Karpas-422 (cell line): ENCODE measurements at regions not wholly inside any gene's neighbourhood (a gene's known extent, or its start where the extent isn't known, plus 50 kb on each side); places are given as distances from the start of the nearest gene placed in this dataset.

Source experiments
- DNase-seq: peaks from one replicate; pipeline ENCODE4 v3.0.0-alpha.2; 2015
- H2AFZ ChIP-seq: fragments of 200-600 bp; sonication (generic); 2 replicates; pipeline ENCODE4 v1.6.1; 2014; ENCODE audit warnings: antibody characterized with exemption, low read length, mixed read lengths
- H3K27ac ChIP-seq: fragments of 200-600 bp; sonication (generic); 2 replicates; pipeline ENCODE4 v1.5.1; 2014; ENCODE audit warnings: mild to moderate bottlenecking, low read length, moderate library complexity
- H3K27me3 ChIP-seq: fragments of 200-600 bp; sonication (generic); 2 replicates; pipeline ENCODE4 v1.6.1; 2014; ENCODE audit warnings: low read length, mixed read lengths
- H3K36me3 ChIP-seq: fragments of 200-600 bp; sonication (generic); 2 replicates; pipeline ENCODE4 v1.6.1; 2014; ENCODE audit warnings: low read length, mixed read lengths; ENCODE audit not compliant: insufficient read depth
- H3K4me1 ChIP-seq: fragments of 200-600 bp; sonication (generic); 2 replicates; pipeline ENCODE4 v1.6.1; 2014; ENCODE audit warnings: mild to moderate bottlenecking, low read length, mixed read lengths
- H3K4me2 ChIP-seq: fragments of 200-600 bp; sonication (generic); 2 replicates; pipeline ENCODE4 v1.6.1; 2014; ENCODE audit warnings: low read length, low read depth, mild to moderate bottlenecking; ENCODE audit not compliant: poor library complexity, severe bottlenecking
- H3K4me3 ChIP-seq: fragments of 200-600 bp; sonication (generic); 2 replicates; pipeline ENCODE4 v1.5.1; 2014; ENCODE audit warnings: mild to moderate bottlenecking, antibody characterized with exemption, low read length, mixed read lengths
- H3K79me2 ChIP-seq: fragments of 200-600 bp; sonication (generic); 2 replicates; pipeline ENCODE4 v1.6.1; 2014; ENCODE audit warnings: mild to moderate bottlenecking, low read length, mixed read lengths
- H3K9ac ChIP-seq: fragments of 200-600 bp; sonication (generic); 2 replicates; pipeline ENCODE4 v1.6.0; 2014; ENCODE audit warnings: low read length
- H3K9me2 ChIP-seq: fragments of 200-600 bp; sonication (generic), shearing (Covaris generic); replicated peaks from 2 replicates; pipeline ENCODE4 v1.6.0; 2014; ENCODE audit warnings: mild to moderate bottlenecking, low read length, moderate library complexity; ENCODE audit not compliant: insufficient read depth
- H3K9me3 ChIP-seq: fragments of 300-700, 200-600 bp; sonication (generic); 2 replicates; pipeline ENCODE4 v1.6.1; 2014; ENCODE audit warnings: low read length, mixed read lengths
- H4K20me1 ChIP-seq: fragments of 200-600 bp; sonication (generic); 2 replicates; pipeline ENCODE4 v1.6.1; 2014; ENCODE audit warnings: mild to moderate bottlenecking, antibody characterized with exemption, low read length, low read depth; ENCODE audit not compliant: insufficient read depth

DNA sequence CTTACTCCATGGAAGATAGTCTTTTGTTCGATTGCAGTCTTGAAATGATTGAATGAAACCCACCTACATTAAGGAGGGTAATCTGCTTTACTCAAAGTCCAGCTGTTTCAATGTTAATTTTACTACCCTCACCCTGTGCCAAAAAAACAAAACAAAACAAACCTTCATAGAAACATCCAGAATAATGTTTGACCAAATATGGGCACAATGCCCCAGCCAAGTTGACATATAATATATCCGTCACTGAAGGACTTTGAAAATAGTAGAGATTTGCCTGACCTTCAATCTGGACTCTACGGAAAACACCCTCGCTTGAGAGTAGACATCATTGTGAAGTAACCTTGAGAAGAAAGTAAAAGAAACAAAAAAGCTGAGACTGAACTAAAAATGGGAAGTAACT, 550.5 kb upstream of the SMIM31 start:
- 0 out of 2 replicates have a peak, but pooled peaks cover 2% of the 10 kb centered on the region for H3K27me3 ChIP-seq
- H3K4me3 ChIP-seq = no peak overlapping the region
- no peak overlapping the region for H3K9ac ChIP-seq
- H2AFZ ChIP-seq = no peak overlapping the region
- no peak for DNase-seq
- no peaks in the 10 kb centered on the region for H3K9me3 ChIP-seq
- H3K79me2 ChIP-seq = no peaks in the 10 kb centered on the region
- H3K9me2 ChIP-seq = no peaks in the 10 kb centered on the region
- no peaks in the 10 kb centered on the region for H3K36me3 ChIP-seq
- no peak overlapping the region for H3K27ac ChIP-seq
- no peak overlapping the region for H3K4me2 ChIP-seq
- no peaks in the 10 kb centered on the region for H4K20me1 ChIP-seq
- H3K4me1 ChIP-seq = no peaks in the 10 kb centered on the region

DNA sequence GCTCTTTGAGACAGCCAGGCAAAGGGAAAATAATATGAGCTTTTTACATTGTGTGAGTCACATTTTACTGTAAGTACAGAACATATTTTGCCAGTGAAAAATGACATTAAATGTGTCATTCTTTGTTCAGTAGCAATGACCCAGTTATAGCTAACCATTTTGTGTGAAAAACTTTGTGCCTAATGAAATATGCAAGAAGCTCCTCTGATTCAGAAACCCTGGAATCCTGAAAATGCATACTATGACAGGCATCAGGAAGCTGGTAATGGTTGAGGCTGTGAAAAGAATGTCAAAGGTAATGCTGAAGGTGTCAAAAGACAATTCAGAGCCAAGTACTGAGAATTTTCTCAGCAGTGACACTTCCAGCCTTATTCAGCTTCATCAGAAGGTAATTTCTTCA, 549.5 kb upstream of the SMIM31 start:
- H3K4me3 ChIP-seq = no peak overlapping the region
- H4K20me1 ChIP-seq = no peaks in the 10 kb centered on the region
- no peak overlapping the region for H3K4me2 ChIP-seq
- H3K27ac ChIP-seq = no peak overlapping the region
- no peaks in the 10 kb centered on the region for H3K4me1 ChIP-seq
- no peak overlapping the region for H3K9ac ChIP-seq
- no peaks in the 10 kb centered on the region for H3K36me3 ChIP-seq
- no peaks in the 10 kb centered on the region for H3K9me3 ChIP-seq
- H3K27me3 ChIP-seq = 0 out of 2 replicates have a peak, but pooled peaks cover 2% of the 10 kb centered on the region
- no peaks in the 10 kb centered on the region for H3K9me2 ChIP-seq
- H2AFZ ChIP-seq = no peak overlapping the region
- DNase-seq = no peak
- H3K79me2 ChIP-seq = no peaks in the 10 kb centered on the region

DNA sequence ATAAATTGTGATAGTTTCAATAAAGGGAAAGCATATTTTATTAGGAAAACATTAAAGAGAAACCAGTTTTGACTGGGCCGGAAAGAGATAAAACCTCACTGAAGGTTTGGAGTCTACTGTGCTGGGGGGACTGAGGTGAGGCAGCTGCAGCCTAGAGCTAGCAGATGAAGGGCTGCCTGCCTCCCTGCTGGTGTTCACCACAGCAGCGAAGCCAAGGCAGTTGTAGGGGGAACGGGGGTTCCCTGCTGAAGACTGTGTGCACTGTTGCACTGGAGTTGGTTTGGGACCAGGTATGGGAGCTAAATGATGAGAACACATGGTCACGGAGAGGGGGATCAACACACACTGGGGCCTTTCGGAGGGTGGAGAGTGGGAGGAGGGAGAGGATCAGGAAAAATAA, 546.5 kb upstream of the SMIM31 start:
- H2AFZ ChIP-seq = no peak overlapping the region
- H3K79me2 ChIP-seq = no peaks in the 10 kb centered on the region
- H3K9me3 ChIP-seq = no peaks in the 10 kb centered on the region
- no peaks in the 10 kb centered on the region for H3K9me2 ChIP-seq
- no peaks in the 10 kb centered on the region for H3K27me3 ChIP-seq
- H3K4me2 ChIP-seq = no peak overlapping the region
- H3K27ac ChIP-seq = no peak overlapping the region
- H3K36me3 ChIP-seq = no peaks in the 10 kb centered on the region
- H4K20me1 ChIP-seq = no peaks in the 10 kb centered on the region
- H3K4me1 ChIP-seq = no peaks in the 10 kb centered on the region
- H3K9ac ChIP-seq = no peak overlapping the region
- no peak for DNase-seq
- no peak overlapping the region for H3K4me3 ChIP-seq

DNA sequence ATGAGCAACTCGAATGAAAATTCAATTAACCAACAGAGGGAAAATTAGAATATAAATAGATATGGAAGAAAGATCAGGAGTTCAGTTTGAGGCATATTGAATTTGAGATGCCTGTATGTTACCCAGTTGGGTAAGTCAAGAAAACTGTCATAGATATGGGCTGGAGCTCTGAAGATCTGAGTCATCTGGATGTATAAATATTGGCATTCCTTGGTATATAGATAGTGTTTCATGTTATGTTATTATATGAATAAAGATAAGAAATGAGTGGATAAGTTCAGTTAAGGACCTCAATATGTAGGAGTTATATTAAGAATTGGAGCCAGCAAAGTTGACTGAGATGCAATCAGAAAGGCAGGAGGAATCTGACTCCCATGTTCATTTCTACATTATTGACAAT, 543.6 kb upstream of the SMIM31 start:
- no peaks in the 10 kb centered on the region for H3K9me2 ChIP-seq
- H3K4me1 ChIP-seq = no peaks in the 10 kb centered on the region
- no peaks in the 10 kb centered on the region for H3K27me3 ChIP-seq
- H3K4me3 ChIP-seq = no peak overlapping the region
- H2AFZ ChIP-seq = no peak overlapping the region
- H3K9ac ChIP-seq = no peak overlapping the region
- H3K79me2 ChIP-seq = no peaks in the 10 kb centered on the region
- no peaks in the 10 kb centered on the region for H3K9me3 ChIP-seq
- no peak overlapping the region for H3K4me2 ChIP-seq
- H3K36me3 ChIP-seq = no peaks in the 10 kb centered on the region
- no peak overlapping the region for H3K27ac ChIP-seq
- H4K20me1 ChIP-seq = no peaks in the 10 kb centered on the region
- no peak for DNase-seq

DNA sequence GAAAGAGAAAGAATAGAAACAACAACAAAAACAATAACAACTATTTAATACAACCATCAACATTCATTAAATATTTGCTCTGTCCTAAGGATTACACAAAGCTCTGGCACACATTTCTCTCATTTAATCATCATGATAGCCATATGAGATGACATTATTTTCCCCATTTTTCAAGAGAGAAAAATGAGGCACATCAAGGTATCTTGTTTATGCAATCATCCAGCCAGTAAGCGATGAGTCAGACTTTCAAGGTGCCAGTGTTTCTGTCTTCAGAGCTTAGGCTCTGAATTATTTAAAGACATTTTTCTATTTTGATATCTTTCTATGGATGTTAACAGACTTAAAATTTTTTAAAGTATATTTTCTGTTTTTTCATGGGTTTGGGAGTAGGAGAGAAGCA, 541.8 kb upstream of the SMIM31 start:
- no peaks in the 10 kb centered on the region for H3K4me1 ChIP-seq
- no peaks in the 10 kb centered on the region for H3K9me3 ChIP-seq
- no peak overlapping the region for H3K4me2 ChIP-seq
- H3K27ac ChIP-seq = no peak overlapping the region
- H3K27me3 ChIP-seq = no peaks in the 10 kb centered on the region
- H2AFZ ChIP-seq = no peak overlapping the region
- H3K4me3 ChIP-seq = no peak overlapping the region
- H3K79me2 ChIP-seq = no peaks in the 10 kb centered on the region
- DNase-seq = no peak
- H3K9ac ChIP-seq = no peak overlapping the region
- no peaks in the 10 kb centered on the region for H4K20me1 ChIP-seq
- no peaks in the 10 kb centered on the region for H3K36me3 ChIP-seq
- no peaks in the 10 kb centered on the region for H3K9me2 ChIP-seq

DNA sequence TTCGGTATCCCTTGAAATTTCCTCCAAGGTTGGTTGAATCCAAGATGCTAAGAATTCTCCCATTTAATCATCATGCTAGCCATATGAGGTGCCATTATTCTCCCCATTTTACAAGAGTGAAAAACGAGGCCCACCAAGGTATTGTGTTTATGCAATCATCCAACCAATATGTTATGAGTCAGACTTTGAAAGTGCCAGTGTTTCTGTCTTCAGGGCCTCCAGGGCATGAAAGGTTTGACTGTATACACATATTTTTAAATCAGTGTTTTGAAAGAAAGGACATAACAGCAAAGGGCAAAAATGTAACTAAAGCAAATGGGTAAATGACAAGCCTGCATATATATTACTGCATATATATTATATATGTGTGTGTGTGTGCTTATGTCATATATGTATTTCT, 541.2 kb upstream of the SMIM31 start:
- H3K27me3 ChIP-seq = no peaks in the 10 kb centered on the region
- H3K4me3 ChIP-seq = no peak overlapping the region
- H3K4me2 ChIP-seq = no peak overlapping the region
- no peak overlapping the region for H3K9ac ChIP-seq
- no peak for DNase-seq
- no peaks in the 10 kb centered on the region for H3K9me2 ChIP-seq
- no peak overlapping the region for H2AFZ ChIP-seq
- H4K20me1 ChIP-seq = no peaks in the 10 kb centered on the region
- H3K79me2 ChIP-seq = no peaks in the 10 kb centered on the region
- H3K9me3 ChIP-seq = no peaks in the 10 kb centered on the region
- no peak overlapping the region for H3K27ac ChIP-seq
- H3K4me1 ChIP-seq = no peaks in the 10 kb centered on the region
- no peaks in the 10 kb centered on the region for H3K36me3 ChIP-seq

DNA sequence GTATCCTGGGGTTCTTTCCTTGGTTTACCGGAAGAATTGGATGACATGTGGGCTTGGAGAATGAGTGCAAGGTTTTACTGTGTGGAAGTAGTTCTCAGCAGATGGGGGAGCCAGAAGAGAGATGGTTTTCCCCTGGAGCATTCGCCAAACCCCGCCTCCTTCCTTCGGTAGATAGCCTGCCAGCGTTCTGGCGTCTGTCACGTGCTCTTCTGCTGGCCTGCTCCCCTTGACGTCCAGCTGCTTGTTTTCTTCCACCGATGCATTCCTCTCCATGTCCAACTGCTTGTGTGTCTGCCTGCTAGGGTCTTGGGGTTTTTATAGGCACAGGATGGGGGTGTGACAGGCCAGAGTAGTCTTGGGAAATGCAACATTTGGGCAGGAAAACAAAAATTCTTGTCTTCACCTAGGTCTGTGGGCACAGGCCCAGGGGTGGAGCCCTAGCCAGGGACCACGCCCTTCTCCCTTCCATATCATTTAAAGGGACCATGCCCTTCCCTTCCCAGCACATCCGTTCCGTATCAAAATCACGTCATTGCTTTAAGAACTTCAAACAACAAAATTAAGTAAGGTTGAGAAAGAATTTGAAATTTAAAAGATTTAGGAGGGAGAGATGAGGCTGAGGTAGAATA, 538.7 kb upstream of the SMIM31 start:
- H3K9ac ChIP-seq = no peak overlapping the region

DNA sequence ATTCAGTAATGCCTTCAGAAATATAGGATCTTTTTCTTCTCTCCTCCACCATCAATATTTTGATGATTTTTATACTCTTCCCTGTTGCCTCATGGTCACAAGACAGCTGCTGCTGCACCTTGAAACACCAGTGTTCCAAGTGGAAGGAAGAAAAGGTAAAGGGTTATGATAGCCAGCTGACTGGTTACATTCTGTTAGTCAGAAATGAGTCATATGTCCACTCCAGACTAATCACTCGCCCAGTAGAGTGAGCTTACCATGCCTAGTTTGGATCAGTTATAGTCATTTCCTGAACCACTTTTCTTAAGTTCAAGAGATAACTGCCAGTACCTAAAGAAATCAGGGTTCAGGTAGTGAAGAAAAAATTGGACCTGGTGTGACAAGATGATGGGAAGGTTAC, 532.3 kb upstream of the SMIM31 start:
- H3K27me3 ChIP-seq = no peaks in the 10 kb centered on the region
- DNase-seq = no peak
- H3K4me3 ChIP-seq = no peak overlapping the region
- H4K20me1 ChIP-seq = no peaks in the 10 kb centered on the region
- no peak overlapping the region for H3K27ac ChIP-seq
- H3K9ac ChIP-seq = no peak overlapping the region
- H2AFZ ChIP-seq = no peak overlapping the region
- H3K4me2 ChIP-seq = no peak overlapping the region
- H3K79me2 ChIP-seq = no peaks in the 10 kb centered on the region
- H3K9me2 ChIP-seq = peaks cover 2% of the 10 kb centered on the region
- no peaks in the 10 kb centered on the region for H3K9me3 ChIP-seq
- H3K36me3 ChIP-seq = no peaks in the 10 kb centered on the region
- H3K4me1 ChIP-seq = no peaks in the 10 kb centered on the region

More for the DNA sequence above, 538.7 kb upstream of the SMIM31 start:
- DNase-seq = no peak
- no peaks in the 10 kb centered on the region for H3K79me2 ChIP-seq
- H3K9me2 ChIP-seq = no peaks in the 10 kb centered on the region
- H3K27me3 ChIP-seq = no peaks in the 10 kb centered on the region
- no peak overlapping the region for H3K4me3 ChIP-seq
- H4K20me1 ChIP-seq = no peaks in the 10 kb centered on the region
- no peaks in the 10 kb centered on the region for H3K9me3 ChIP-seq
- no peak overlapping the region for H3K27ac ChIP-seq
- H3K4me1 ChIP-seq = no peaks in the 10 kb centered on the region
- no peak overlapping the region for H3K4me2 ChIP-seq
- no peak overlapping the region for H2AFZ ChIP-seq
- no peaks in the 10 kb centered on the region for H3K36me3 ChIP-seq

DNA sequence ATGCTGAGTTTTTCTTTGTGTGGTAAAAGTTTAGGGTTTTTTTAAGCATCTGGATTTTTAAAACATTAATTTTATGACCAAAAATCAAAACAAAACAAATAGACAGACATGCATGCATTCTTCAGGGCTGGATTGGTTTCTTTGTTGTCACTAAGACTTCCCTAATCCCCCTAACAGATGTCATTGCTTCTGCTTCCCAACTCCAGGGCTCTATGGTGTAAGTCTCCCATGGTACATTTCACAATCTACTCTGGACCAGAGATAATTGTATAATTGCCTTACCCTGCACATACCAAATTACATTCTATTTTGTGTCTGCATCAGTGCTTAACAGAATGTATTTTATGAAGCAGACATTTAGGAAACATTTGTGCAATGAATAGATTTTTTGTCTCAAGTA, 529.1 kb upstream of the SMIM31 start:
- Histone ChIP-seq H3K9me3 (no peaks in the 10 kb centered on the region), H3K27ac (no peak overlapping the region), H2AFZ (no peak overlapping the region), H3K9ac (no peak overlapping the region), H3K79me2 (no peaks in the 10 kb centered on the region), H3K4me1 (no peaks in the 10 kb centered on the region), H3K9me2 (peaks cover 4% of the 10 kb centered on the region), H3K4me3 (no peak overlapping the region), H4K20me1 (no peaks in the 10 kb centered on the region), H3K4me2 (no peak overlapping the region), H3K27me3 (no peaks in the 10 kb centered on the region), H3K36me3 (no peaks in the 10 kb centered on the region)
- DNase-seq = no peak
